Skeletal muscle satellite cell (primary cell): ENCODE measurements at regions not wholly inside any gene's neighbourhood (a gene's known extent, or its start where the extent isn't known, plus 50 kb on each side); places are given as distances from the start of the nearest gene placed in this dataset.

Experiments
- H3K27me3 ChIP-seq: 2 replicates; pipeline ENCODE4 v1.7.0; 2013; ENCODE audit warnings: low read length; ENCODE audit not compliant: control insufficient read depth, insufficient read depth
- H3K36me3 ChIP-seq: 2 replicates; pipeline ENCODE4 v1.7.0; 2013; ENCODE audit warnings: mild to moderate bottlenecking, control low read depth, low read length; ENCODE audit not compliant: insufficient read depth
- H3K4me1 ChIP-seq: 2 replicates; pipeline ENCODE4 v1.7.0; 2013; ENCODE audit warnings: low read length; ENCODE audit not compliant: control insufficient read depth, insufficient read depth
- H3K4me2 ChIP-seq: 2 replicates; pipeline ENCODE4 v1.7.0; 2013; ENCODE audit warnings: mild to moderate bottlenecking, low read length
- H3K4me3 ChIP-seq: 2 replicates; pipeline ENCODE4 v1.7.0; 2013; ENCODE audit warnings: low read length
- H3K9ac ChIP-seq: 2 replicates; pipeline ENCODE4 v1.7.0; 2013; ENCODE audit warnings: mild to moderate bottlenecking, low read depth, low read length, moderate library complexity
- H3K9me3 ChIP-seq: replicated peaks from 2 replicates; pipeline ENCODE4 v1.7.0; 2013; ENCODE audit warnings: mild to moderate bottlenecking, control low read depth, low read length

GRCh38 chr20:11041396-11041795 lies 367.6 kb upstream of the JAG1 start:
- Histone ChIP-seq H3K9ac (no peak overlapping the region), H3K9me3 (no peaks in the 10 kb centered on the region)

GRCh38 chr20:11043001-11043400 lies 369.2 kb upstream of the JAG1 start:
- Histone ChIP-seq H3K4me2 (no peak overlapping the region), H3K4me1 (no peaks in the 10 kb centered on the region), H3K9ac (no peak overlapping the region), H3K27me3 (no peaks in the 10 kb centered on the region), H3K4me3 (no peak overlapping the region), H3K9me3 (no peaks in the 10 kb centered on the region), H3K36me3 (no peaks in the 10 kb centered on the region)

More at GRCh38 chr20:11041396-11041795, 367.6 kb upstream of the JAG1 start:
- no peaks in the 10 kb centered on the region for H3K27me3 ChIP-seq
- no peaks in the 10 kb centered on the region for H3K36me3 ChIP-seq
- H3K4me2 ChIP-seq: no peak overlapping the region
- H3K4me1 ChIP-seq: no peaks in the 10 kb centered on the region
- no peak overlapping the region for H3K4me3 ChIP-seq

- Histone ChIP-seq H3K4me3 (no peak overlapping the region), H3K4me2 (no peak overlapping the region), H3K9ac (no peak overlapping the region), H3K9me3 (no peaks in the 10 kb centered on the region), H3K27me3 (no peaks in the 10 kb centered on the region), H3K4me1 (no peaks in the 10 kb centered on the region), H3K36me3 (no peaks in the 10 kb centered on the region)
These were observed 370.8 kb upstream of the JAG1 start for GRCh38 chr20:11044561-11044960.

- Histone ChIP-seq H3K4me1 (no peaks in the 10 kb centered on the region), H3K9ac (no peak overlapping the region), H3K27me3 (no peaks in the 10 kb centered on the region), H3K36me3 (no peaks in the 10 kb centered on the region), H3K4me3 (no peak overlapping the region), H3K4me2 (no peak overlapping the region), H3K9me3 (no peaks in the 10 kb centered on the region)
These were observed 371.8 kb upstream of the JAG1 start for GRCh38 chr20:11045412-11046175.

- no peaks in the 10 kb centered on the region for H3K9me3 ChIP-seq
- H3K4me1 ChIP-seq: no peaks in the 10 kb centered on the region
- H3K9ac ChIP-seq: no peak overlapping the region
- no peaks in the 10 kb centered on the region for H3K27me3 ChIP-seq
- no peaks in the 10 kb centered on the region for H3K36me3 ChIP-seq
- no peak overlapping the region for H3K4me3 ChIP-seq
- no peak overlapping the region for H3K4me2 ChIP-seq
These were observed 373.8 kb upstream of the JAG1 start for GRCh38 chr20:11047559-11047958.

GRCh38 chr20:11048739-11049138 lies 374.9 kb upstream of the JAG1 start:
- H3K4me1 ChIP-seq: no peaks in the 10 kb centered on the region
- H3K4me2 ChIP-seq: no peak overlapping the region
- H3K27me3 ChIP-seq: no peaks in the 10 kb centered on the region
- no peak overlapping the region for H3K9ac ChIP-seq
- no peaks in the 10 kb centered on the region for H3K36me3 ChIP-seq
- H3K4me3 ChIP-seq: no peak overlapping the region
- no peaks in the 10 kb centered on the region for H3K9me3 ChIP-seq

GRCh38 chr20:11050350-11050749 lies 376.6 kb upstream of the JAG1 start:
- Histone ChIP-seq H3K4me2 (no peak overlapping the region), H3K36me3 (no peaks in the 10 kb centered on the region), H3K4me3 (no peak overlapping the region), H3K27me3 (no peaks in the 10 kb centered on the region), H3K9me3 (no peaks in the 10 kb centered on the region), H3K4me1 (no peaks in the 10 kb centered on the region), H3K9ac (no peak overlapping the region)

- H3K36me3 ChIP-seq: no peaks in the 10 kb centered on the region
- no peaks in the 10 kb centered on the region for H3K9me3 ChIP-seq
- no peak overlapping the region for H3K9ac ChIP-seq
- no peak overlapping the region for H3K4me3 ChIP-seq
- no peaks in the 10 kb centered on the region for H3K27me3 ChIP-seq
- no peaks in the 10 kb centered on the region for H3K4me1 ChIP-seq
- no peak overlapping the region for H3K4me2 ChIP-seq
These were observed 377.3 kb upstream of the JAG1 start for GRCh38 chr20:11051136-11051535.

- Histone ChIP-seq H3K9ac (no peak overlapping the region), H3K36me3 (no peaks in the 10 kb centered on the region), H3K4me1 (no peaks in the 10 kb centered on the region), H3K27me3 (no peaks in the 10 kb centered on the region), H3K9me3 (no peaks in the 10 kb centered on the region), H3K4me2 (no peak overlapping the region), H3K4me3 (no peak overlapping the region)
These were observed 379.5 kb upstream of the JAG1 start for GRCh38 chr20:11053310-11053709.

- H3K36me3 ChIP-seq: no peaks in the 10 kb centered on the region
- H3K4me3 ChIP-seq: no peak overlapping the region
- H3K4me1 ChIP-seq: no peaks in the 10 kb centered on the region
- no peaks in the 10 kb centered on the region for H3K9me3 ChIP-seq
- no peak overlapping the region for H3K4me2 ChIP-seq
- no peaks in the 10 kb centered on the region for H3K27me3 ChIP-seq
- no peak overlapping the region for H3K9ac ChIP-seq
These were observed 380.6 kb upstream of the JAG1 start for GRCh38 chr20:11054266-11054993.

- no peaks in the 10 kb centered on the region for H3K36me3 ChIP-seq
- H3K4me3 ChIP-seq: no peak overlapping the region
- no peaks in the 10 kb centered on the region for H3K9me3 ChIP-seq
- no peak overlapping the region for H3K4me2 ChIP-seq
- H3K27me3 ChIP-seq: no peaks in the 10 kb centered on the region
- no peak overlapping the region for H3K9ac ChIP-seq
- no peaks in the 10 kb centered on the region for H3K4me1 ChIP-seq
These were observed 382.6 kb upstream of the JAG1 start for GRCh38 chr20:11056414-11056813.

GRCh38 chr20:11057624-11058023 lies 383.8 kb upstream of the JAG1 start:
- Histone ChIP-seq H3K4me3 (no peak overlapping the region), H3K4me1 (no peaks in the 10 kb centered on the region), H3K4me2 (no peak overlapping the region), H3K27me3 (no peaks in the 10 kb centered on the region), H3K36me3 (no peaks in the 10 kb centered on the region), H3K9me3 (no peaks in the 10 kb centered on the region), H3K9ac (no peak overlapping the region)
